ENCODE measurements at regions not wholly inside any gene's neighbourhood (a gene's known extent, or its start where the extent isn't known, plus 50 kb on each side); places are given as distances from the start of the nearest gene placed in this dataset.
"Not testable (repeated sequence)": the region's sequence is repeated elsewhere in the genome, so short reads cannot be mapped to it uniquely, and the experiment has no call there.

- DNase-seq = peak in 1 of 2 donors; percentile 73
Measured at GRCh38 chr2:172293952-172294351, 133.4 kb upstream of the ITGA6 start.

DNA sequence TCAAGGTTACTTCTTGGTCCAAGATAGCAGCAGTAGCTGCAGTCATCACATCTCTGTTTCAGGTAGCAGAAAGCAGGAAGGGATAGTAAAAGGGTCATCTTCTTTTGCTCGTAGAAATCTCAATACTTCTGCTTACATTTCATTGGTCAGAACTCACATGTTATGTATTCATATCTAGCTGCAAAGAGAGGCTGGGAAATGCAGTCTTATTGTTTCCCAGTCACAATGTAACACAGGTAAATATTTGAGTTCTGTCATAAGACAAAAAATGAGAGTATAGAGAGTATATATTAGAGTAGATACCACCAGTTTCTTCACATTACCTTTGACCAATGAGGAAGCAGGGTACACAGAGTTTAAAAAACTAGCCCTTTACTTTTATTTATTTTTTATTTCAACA is 132.4 kb upstream of the ITGA6 start:
- DNase-seq = no peak

GRCh38 chr2:172295677-172296076 is 131.7 kb upstream of the ITGA6 start:
- DNase-seq = no peak

- no peak for DNase-seq
Measured at GRCh38 chr2:172296267-172297046, 130.9 kb upstream of the ITGA6 start.

DNA sequence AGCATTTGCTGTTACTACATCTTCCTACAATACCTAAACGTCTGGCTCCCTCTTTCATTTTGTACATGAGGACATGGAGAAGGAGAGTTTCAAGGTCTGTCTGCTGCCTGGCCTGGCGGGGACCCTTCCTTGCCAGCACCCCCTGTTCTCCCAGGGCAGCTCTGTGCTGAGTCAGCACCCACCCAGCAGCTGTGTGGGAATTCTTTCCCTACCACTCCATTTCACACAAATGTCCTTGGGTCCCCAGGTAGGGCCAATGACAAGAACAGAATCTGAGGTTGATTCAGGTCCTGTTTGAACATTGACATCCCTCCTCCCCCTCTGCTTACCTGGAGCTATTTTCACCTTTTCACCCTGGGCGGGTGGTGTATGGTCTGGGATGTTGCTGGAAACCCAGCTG is 129.9 kb upstream of the ITGA6 start:
- DNase-seq = no peak

DNA sequence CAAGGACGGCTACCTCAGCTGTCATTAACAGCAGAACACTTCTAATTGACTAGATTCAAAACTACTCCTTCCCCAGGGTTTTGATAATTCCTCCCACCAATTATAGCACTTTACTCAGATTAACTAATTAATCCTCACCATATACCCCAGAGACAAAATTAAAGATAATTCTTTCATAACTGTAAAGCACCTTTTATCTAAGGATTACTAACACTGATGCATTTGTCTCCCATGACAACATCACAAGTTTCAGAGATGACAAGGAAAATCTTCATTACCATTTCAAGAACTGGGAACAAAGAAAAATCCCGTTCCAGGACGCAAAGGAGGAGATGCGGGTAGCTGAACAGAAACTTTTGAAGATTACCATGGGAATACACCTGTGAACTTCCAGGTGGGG is 129.4 kb upstream of the ITGA6 start:
- DNase-seq = no peak

DNA sequence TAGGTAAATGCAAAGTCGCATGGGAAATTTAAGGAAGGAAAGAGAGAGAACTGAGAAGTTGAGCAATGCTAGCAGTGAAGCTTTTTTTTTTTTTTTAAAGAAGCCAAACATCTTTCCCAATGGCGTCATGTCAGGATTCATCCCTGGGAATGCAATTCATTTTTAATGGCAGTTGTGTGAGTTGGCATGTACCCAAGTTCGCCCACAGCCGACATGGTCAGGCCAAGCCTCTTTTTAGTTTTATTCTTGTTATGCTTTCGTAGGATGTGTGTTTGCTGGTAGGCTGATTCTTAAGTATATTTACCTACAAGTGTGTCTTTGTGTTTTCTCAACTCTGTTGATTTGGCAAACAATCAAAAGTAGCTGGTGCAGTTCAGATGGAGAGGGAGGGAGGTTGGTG is 127.6 kb upstream of the ITGA6 start:
- no peak for DNase-seq

DNA sequence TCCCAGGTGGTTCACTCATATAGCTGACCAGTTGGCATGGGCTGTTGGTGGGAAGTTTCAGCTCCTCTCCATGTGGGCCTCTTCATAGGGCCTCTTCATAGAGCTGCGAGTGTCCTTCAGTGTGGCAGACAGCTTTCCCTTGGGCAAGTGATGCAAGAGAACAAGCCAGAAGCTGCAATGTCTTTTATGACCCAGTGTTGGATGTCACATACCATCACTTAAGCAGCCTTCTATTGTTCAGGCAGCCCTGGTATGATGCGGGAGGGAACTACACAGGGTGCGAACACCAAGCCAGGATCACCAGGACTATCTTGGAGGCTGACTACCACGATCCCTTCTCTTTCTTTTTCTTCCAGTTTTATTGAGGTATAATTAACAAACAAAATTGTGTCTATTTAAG is 126.5 kb upstream of the ITGA6 start:
- DNase-seq = no peak

DNA sequence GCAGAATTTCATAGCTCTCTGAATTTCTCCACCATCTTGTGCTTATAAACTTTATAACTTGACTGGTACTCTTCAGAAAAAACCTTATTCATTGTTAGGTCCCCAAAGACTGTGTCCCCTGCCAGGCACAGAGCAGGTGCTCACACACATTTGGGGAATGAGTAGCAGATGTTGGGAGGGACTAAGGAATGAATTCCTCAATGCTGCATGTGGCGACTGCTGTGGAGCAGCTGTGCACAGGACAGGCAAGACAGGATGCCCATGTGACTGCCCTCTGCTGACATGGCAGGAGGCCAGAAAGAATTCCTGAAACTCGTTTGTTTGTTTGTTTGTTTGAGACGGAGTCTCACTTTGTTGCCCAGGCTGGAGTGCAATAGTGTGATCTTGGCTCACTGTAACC is 122.3 kb upstream of the ITGA6 start:
- no peak for DNase-seq

GRCh38 chr2:172307800-172308199 is 119.6 kb upstream of the ITGA6 start:
- no peak for DNase-seq

- DNase-seq = no peak
Measured at GRCh38 chr2:172308253-172308935, 119.0 kb upstream of the ITGA6 start.

DNA sequence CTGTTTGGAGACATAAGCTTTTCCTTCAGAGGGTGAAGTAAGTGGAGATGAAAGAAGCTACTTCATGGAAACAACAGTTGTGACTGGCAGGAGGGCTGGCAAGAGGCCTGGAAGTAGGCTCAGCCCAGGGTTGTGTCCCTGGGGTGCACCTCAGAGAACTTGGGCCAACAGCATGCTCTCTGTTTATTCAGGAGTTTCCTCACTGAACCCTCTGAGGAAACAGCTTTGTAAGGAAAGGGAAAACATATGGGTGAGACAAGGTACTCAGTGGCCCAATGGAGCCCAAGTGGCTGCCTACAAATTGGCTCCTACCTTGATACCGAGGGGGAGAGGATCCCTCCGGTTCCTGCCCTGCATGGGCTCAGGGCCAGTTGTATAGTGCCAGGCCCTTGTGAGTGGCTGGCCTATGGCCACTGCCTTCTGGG is 115.5 kb upstream of the ITGA6 start:
- no peak for DNase-seq

GRCh38 chr2:172313715-172314341 is 113.6 kb upstream of the ITGA6 start:
- no peak for DNase-seq

GRCh38 chr2:172315070-172315469 is 112.3 kb upstream of the ITGA6 start:
- DNase-seq = not testable (repeated sequence)

GRCh38 chr2:172322049-172322448 is 105.3 kb upstream of the ITGA6 start:
- DNase-seq = no peak

DNA sequence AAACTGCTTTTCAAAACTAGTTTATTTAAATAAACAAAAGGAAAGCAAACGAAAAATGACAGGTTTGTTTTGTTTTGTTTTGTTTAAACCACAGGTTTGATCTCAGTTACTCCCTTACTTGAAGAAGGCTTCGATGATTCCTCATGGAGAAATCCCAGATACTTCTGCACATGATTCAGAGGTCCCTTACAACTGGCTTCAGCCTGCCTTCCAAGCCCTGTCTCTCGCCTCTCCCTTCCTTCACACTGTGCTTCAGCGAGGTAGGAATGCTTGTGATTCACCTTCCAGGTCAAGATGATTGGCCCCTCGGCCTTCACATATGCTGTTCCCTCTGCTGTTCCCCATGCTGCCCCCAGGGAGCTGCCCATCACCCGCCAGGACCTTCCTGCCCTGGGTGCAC is 104.1 kb upstream of the ITGA6 start:
- DNase-seq = no peak

DNA sequence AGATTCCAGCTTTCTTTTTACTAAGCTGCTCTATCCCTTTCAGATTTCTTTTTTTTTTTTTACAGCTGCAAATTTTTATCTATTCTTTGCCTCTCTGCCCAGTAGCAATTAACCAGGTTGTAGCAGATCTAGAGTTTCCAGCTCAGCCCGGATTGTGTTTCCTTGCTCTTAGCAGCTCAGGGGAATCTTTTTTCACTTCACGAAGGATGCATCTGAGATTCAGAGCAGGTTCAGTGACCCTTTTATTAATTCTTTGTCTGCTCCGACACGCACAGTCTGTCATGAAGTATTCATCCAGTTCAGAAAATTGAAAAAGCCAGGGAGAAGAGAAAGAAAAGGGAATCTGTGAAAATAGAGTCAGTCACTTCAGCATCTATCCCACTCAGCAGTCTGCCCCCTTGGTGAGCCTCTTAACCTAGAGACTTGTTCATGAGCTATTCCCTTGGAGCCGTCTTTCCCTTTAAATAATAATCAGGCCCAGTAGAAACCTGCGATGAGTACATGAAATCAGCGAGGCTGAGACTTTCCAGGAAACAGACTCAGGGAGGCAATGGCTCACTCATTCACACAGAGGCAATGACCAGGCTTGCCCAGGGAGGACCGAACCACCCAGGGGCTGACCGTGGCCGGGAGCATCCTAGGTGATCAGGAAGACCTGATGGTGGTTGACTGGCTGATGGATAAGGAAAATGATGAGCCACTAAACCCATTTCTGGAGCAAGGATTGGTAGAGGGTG is 103.4 kb upstream of the ITGA6 start:
- DNase-seq = no peak

- DNase-seq = no peak
Measured at GRCh38 chr2:172326211-172326509, 101.2 kb upstream of the ITGA6 start.

DNA sequence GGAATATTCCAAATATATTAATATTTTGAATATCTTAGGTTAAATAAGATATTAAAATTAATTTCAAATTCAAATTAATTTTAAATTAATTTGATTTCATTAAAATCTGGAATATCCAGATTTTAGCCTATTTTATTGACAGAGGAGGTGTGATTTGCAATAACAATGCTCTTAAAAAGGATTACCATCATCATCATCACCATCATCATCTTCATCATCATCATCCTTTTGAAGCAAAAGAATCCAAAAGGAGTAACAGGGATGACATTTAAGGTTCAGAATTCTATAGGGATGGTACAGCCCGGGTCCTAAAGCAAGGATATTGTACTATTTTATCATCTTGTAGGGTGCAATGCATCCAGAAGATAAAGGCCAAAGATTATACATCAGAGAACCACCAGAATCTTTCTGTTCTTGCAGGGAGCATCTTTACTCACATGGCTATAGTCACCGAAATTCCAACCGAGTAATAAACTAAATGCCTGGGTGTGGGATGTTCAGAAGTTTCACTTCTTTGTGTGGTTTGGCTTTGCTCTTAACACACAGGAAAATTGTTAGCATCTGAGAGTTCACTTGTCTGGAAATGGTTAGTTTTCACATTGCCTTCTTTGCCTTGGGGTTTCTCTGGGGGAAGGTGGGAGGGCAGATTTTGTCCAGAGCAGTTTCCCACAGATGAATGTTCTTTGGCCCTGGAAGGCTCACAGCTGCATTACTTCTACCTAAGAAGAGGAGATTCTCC is 99.1 kb upstream of the ITGA6 start:
- DNase-seq = peak; percentile 7 to 21

GRCh38 chr2:172329416-172329773 is 98.0 kb upstream of the ITGA6 start:
- no peak for DNase-seq

DNA sequence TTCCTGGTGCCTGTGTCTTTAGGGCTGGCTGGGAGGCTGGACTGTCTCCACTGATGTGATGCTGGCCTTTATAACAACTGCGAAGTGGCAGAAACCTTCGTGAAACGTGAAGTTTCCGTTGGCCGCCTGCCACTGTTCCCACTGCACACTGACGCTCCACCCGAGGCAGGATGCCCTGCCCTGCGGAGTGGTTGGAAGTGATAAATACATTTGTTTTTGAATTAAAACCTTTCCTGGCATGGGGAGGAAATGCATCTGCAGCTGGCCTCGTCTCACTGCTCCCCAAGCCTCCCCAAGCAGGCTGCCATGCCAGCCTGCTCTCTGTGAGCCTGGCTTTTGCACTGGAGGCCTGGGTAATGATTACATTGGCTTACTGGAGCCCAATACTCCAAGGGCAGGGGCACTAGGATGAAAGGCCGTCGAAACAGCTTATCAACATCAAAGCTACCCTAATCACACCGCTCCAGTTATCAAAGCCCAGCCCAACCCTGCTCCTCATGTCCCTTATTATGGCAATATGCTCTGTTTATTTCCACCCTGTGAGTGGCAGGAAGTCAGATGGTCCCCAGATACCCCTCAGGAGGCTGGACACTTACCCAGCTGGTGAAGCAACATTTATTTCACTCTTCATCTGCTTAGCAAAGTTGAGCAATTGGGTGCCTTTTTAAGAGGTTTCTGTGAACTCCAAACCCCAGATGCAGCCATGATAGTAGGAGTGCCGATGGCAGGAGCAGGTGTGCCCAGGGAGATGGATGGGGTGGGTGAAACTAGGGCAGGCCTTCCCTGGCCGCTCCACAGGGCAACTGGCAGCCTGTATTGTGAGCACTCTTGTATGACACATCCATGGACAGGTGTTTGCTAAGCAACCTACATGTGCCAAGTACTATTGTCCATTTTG is 97.4 kb upstream of the ITGA6 start:
- DNase-seq = no peak

- DNase-seq = no peak
Measured at GRCh38 chr2:172332507-172332906, 94.9 kb upstream of the ITGA6 start.

Measured in inflammatory macrophage treated with lipopolysaccharide for 1 hour (primary cell).